HG03432 (cell line): ENCODE measurements at regions not wholly inside any gene's neighbourhood (a gene's known extent, or its start where the extent isn't known, plus 50 kb on each side); places are given as distances from the start of the nearest gene placed in this dataset.
"Not testable (repeated sequence)": the region's sequence is repeated elsewhere in the genome, so short reads cannot be mapped to it uniquely, and the experiment has no call there.

Source experiments
- ATAC-seq: cut with Tn5 transposase; IDR thresholded peaks from one replicate; pipeline ENCODE4 v1.9.1; 2021; ENCODE audit warnings: mild to moderate bottlenecking, moderate library complexity; ENCODE audit not compliant: unreplicated experiment

- ATAC-seq, result no peak
Observed at GRCh38 chr14:25887251-25887878, 710.5 kb downstream of the NOVA1 start.

- no peak for ATAC-seq
Observed at GRCh38 chr14:25884657-25885056, 713.2 kb downstream of the NOVA1 start.

GRCh38 chr14:25882899-25883298, 714.9 kb downstream of the NOVA1 start:
- no peak for ATAC-seq

- ATAC-seq, result no peak
Observed at GRCh38 chr14:25875475-25875874, 722.4 kb downstream of the NOVA1 start.

GRCh38 chr14:25869854-25870253, 728.0 kb downstream of the NOVA1 start:
- no peak for ATAC-seq

- no peak for ATAC-seq
Observed at GRCh38 chr14:25868521-25869314, 729.1 kb downstream of the NOVA1 start.

GRCh38 chr14:25861406-25861805, 736.4 kb downstream of the NOVA1 start:
- no peak for ATAC-seq

GRCh38 chr14:25848601-25849000, 749.2 kb downstream of the NOVA1 start:
- ATAC-seq, result no peak

- no peak for ATAC-seq
Observed at GRCh38 chr14:25846246-25846645, 751.6 kb downstream of the NOVA1 start.

- no peak for ATAC-seq
Observed at GRCh38 chr14:25843481-25844470, 754.1 kb downstream of the NOVA1 start.

- no peak for ATAC-seq
Observed at GRCh38 chr14:25841226-25841625, 756.6 kb downstream of the NOVA1 start.

- no peak for ATAC-seq
Observed at GRCh38 chr14:25837551-25837965, 760.3 kb downstream of the NOVA1 start.

GRCh38 chr14:25836636-25837035, 761.2 kb downstream of the NOVA1 start:
- ATAC-seq, result no peak

- no peak for ATAC-seq
Observed at GRCh38 chr14:25833341-25834126, 764.3 kb downstream of the NOVA1 start.

- ATAC-seq, result no peak
Observed at GRCh38 chr14:25832585-25832984, 765.2 kb downstream of the NOVA1 start.

GRCh38 chr14:25828562-25828961, 769.3 kb downstream of the NOVA1 start:
- no peak for ATAC-seq

- ATAC-seq, result no peak
Observed at GRCh38 chr14:25826105-25826504, 771.7 kb downstream of the NOVA1 start.

- ATAC-seq, result no peak
Observed at GRCh38 chr14:25820368-25820767, 770.4 kb upstream of the STXBP6 start.

GRCh38 chr14:25814622-25815021, 764.7 kb upstream of the STXBP6 start:
- ATAC-seq, result not testable (repeated sequence)

GRCh38 chr14:25803386-25804018, 753.6 kb upstream of the STXBP6 start:
- ATAC-seq, result no peak
